Fibroblast of the conjunctiva (primary cell): ENCODE measurements at regions not wholly inside any gene's neighbourhood (a gene's known extent, or its start where the extent isn't known, plus 50 kb on each side); places are given as distances from the start of the nearest gene placed in this dataset.
"Not testable (repeated sequence)": the region's sequence is repeated elsewhere in the genome, so short reads cannot be mapped to it uniquely, and the experiment has no call there.

ENCODE experiments used
- DNase-seq: peaks from one replicate; pipeline ENCODE4 v3.0.0-alpha.2; 2010; ENCODE audit warnings: low read depth

DNA sequence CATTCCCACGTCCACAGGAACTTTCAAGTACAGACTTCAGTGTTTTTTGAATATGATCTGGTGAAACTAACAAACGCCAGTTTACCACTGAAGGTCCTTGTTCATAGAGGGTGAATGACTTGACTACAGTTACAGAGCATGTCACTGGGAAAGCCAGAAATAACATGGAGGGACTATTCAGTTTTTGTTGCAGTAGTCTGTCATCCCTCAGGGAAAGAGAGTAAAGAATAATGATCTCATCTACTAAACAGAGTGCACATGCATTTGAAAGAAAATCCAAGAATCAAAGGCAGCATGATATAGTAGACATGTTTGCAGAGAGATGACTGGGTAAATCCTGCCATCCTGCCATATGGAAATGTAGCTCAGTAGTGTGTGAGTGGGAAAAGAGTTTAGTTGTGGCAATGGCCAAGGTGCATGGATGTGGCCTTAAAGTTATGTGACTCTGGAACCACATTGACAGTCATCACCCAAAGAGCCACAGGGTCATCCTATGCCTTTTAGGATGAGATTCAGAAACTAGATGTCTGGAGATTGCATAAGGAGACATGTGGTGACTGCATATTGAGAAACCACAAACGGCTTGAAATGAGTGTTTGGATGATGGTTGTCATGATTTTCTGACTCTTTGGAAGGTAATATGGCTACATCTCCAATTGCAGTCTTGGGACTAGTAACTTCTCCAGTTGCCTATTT is 125.3 kb upstream of the ZEB2 start:
- DNase-seq: no peak

DNA sequence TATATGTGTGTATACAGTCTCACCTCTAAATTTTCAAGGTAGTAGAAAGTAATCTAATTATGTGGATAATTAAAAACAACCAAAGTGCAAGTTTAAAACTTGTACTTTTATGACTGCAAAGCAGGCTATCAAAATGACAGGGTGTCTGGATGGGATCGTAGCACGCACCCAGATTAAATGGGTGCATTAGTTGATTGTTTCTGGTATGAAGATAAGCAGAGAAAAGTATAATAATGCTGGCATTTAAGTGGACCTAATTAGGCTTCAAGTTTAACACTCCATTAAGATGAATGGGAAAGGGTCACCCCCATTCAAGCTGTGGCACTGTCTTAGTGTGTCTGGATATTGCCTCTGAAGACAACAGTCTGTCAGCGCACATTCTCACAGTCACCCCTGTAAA is 124.6 kb upstream of the ZEB2 start:
- no peak for DNase-seq

DNA sequence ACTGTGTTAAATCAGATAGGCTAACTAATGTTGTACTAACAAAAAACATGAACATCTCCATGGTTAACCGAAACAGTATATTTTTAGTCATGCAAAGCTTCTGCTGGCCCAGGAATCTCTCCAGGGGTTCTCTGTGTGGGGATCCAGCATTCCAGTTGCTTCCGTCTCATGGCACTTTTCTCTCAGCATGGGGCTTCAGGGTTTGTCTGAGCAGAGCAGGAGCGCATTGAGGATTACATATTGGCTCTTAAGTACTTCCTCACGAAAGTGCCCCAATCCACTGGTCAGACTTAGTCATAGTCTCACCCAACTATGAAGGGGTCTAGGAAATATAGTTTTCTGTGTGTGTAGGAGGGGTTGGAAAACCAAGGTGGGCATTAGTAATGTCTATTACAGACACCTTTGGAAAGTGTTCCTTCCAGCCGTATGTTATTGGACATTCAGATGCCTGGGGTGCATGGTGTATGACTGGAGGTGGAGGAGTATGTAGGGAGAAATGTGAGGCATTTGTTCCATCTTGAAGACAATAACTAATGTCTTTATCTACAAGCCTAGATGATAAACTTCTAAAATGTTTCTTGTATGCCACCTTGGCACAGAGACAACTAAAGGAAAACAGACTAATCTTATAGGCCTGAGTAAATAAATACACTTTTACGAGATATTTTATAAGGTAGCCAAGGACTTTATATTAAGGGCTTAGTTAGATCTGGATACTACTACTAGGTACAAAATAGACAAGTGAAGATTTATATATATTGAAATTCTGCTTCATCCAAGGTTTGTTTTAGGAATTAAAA is 123.8 kb upstream of the ZEB2 start:
- no peak for DNase-seq

GRCh38 chr2:144642856-144643255 is 122.9 kb upstream of the ZEB2 start:
- no peak for DNase-seq

DNA sequence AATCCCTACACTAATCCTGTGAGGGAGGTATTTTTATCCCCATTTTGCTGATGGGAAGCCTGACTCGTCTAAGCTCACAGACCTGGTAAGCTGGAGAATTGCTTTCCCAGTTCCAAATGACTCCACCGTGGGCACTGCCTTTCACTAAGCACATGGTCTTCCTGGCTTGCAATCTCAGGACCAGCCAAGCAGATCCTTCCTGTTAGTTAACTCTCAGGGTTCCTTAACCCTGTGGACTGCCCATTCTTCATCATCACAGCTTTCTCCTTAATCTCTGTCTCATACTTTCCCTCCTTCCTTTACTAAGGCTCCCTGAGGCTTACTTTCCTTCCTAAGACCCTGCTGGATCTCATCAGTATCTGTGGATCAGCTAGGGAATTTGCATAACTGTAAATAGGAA is 122.2 kb upstream of the ZEB2 start:
- DNase-seq: no peak

- not testable (repeated sequence) for DNase-seq
Observed at GRCh38 chr2:144638250-144638649, 118.3 kb upstream of the ZEB2 start.

GRCh38 chr2:144636860-144637259 is 116.9 kb upstream of the ZEB2 start:
- DNase-seq: not testable (repeated sequence)

DNA sequence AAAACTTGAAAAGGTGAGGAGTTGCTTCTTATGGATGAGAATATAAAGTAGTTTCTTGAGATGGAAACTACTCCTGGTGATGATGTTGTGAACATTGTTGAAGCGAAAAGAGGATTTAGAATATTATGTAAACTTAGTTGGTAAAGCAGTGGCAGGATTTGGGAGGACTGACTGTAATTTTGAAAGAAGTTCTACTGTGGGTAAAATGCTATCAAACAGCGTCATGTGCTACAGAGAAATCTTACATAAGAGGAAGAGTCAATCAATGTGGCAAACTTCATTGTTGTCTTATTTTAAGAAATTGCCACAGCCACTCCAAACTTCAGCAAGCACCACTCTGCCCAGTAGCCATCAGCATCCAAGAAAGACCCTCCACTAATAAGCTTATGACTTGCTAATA is 112.9 kb upstream of the ZEB2 start:
- no peak for DNase-seq

DNA sequence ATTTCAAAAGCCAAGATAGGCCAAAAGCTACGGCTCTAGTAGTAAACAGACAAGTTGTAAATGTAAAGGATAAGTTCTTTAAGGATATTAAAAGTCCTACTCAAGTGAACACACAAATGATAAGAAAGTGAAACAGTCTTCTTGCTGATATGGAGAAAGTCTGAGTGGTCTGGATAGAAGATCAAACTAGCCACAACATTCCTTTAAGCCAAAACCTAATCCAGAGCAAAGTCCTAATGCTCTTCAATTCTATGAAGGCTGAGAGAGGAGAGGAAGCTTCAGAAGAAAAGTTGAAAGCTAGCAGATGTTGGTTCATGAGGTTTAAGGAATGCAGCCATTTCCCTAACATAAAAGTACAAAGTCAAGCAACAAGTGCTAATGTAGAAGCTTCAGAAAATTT is 111.7 kb upstream of the ZEB2 start:
- DNase-seq: no peak

GRCh38 chr2:144630459-144631215 is 110.7 kb upstream of the ZEB2 start:
- DNase-seq: no peak

DNA sequence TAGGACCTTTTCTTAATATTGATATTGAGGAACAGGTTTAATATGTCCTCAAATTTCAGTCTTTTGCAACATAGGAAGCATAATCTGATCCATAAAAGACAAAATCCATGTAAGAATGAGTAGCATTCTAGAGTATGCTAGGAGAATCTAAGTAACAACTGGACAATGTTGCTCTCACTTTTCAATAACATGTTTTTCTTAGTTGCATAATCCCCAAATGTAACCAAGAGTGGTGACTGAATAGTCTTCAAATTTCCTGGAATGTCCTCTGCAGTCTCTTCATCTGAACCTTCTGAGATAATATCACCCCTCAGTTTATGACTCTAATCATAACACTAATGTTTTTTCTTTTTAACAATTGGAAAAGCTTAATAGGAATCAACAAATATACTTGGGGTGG is 110.0 kb upstream of the ZEB2 start:
- DNase-seq: no peak

GRCh38 chr2:144628566-144628965 is 108.6 kb upstream of the ZEB2 start:
- DNase-seq: no peak

GRCh38 chr2:144625626-144626025 is 105.7 kb upstream of the ZEB2 start:
- no peak for DNase-seq

DNA sequence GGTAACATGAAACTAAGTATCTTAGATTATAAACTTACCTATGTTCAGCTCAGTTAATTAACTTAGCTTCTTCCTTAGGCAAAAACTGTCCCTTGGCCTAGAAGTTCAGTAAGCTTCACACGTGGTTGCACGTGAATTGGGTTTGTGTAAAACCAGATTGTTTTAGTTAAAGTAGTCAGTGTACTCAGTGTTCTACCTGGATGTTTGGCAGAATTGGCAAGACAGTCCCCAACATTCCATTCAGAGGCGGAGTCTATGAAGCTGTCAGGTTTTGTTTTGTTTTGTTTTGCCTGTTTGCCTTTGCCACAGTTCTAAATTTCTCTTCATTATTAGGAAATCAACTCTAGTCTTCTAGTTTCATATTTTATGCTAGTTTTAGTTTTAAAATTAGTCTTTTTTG is 105.3 kb upstream of the ZEB2 start:
- no peak for DNase-seq

DNA sequence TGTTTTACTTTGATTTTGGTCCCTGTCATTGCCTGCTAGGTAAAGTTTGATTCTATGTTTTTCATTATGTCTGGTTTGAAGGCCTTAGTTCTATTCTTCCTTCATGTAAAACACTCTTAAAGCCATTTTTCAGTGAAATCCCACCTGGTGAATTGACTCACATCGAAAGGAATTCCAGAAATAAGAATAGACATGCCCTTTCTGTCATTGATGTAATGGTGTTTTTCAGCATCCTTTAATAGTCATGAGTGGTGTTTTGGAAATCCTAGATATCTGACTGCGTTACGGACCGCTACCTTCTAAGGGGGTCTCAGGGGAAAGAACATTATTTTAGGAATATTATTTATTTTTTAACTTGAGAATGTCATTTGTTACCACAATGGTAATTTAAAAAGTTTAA is 104.5 kb upstream of the ZEB2 start:
- DNase-seq: no peak

GRCh38 chr2:144622373-144622772 is 102.5 kb upstream of the ZEB2 start:
- not testable (repeated sequence) for DNase-seq

- no peak for DNase-seq
Observed at GRCh38 chr2:144621266-144621665, 101.3 kb upstream of the ZEB2 start.

GRCh38 chr2:144619760-144620159 is 99.8 kb upstream of the ZEB2 start:
- DNase-seq: no peak

DNA sequence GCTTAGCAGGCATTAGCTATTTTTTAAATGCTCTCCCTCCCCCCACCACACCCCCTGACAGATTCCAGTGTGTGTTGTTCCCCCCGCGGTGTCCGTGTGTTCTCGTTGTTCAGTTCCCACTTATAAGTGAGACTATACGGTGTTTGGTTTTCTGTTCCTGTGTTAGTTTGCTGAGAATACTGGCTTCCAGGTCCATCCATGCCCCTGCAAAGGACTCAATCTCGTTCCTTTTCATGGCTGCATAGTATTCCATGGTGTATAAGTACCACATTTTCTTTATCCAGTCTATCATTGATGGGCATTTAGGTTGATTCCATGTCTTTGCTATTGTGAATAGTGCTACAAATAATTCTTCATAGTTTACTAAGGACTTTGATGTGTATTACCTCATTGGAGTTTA is 97.3 kb upstream of the ZEB2 start:
- DNase-seq: not testable (repeated sequence)

DNA sequence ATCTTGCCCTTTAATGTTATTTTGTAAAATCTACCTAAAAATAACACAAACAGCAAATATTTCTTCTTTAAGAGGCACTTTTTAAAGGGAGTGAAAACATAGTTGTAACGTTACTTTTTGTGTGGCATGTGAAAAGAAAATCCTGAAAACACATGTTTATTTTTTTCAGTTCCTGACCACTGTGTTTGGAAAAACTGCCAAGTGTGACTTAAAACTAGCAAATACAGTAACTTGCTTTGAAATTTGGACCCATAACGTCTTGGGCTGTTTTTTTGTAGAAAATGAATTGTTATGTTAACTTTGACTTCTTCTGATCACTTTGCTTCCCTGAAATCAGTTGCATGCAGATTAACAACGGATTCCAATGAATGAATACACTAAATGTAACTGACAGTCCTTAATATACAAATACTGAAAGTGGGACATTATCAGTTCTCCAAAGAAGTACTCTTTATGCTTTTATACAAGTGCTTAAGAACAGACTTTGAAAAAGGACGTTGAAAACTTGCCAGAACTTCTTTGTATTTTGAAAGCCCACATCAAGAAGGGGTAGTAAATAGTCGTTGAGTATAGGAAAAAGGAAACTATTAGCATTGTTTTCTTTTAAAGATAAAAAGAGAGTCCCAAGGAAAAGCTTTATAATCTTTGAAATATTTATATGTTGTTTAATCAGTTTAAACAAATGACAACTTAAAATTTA is 96.1 kb upstream of the ZEB2 start:
- no peak for DNase-seq

- peak; percentile 59 for DNase-seq
Observed at GRCh38 chr2:144607891-144608521, 88.1 kb upstream of the ZEB2 start.

GRCh38 chr2:144607099-144607498 is 87.2 kb upstream of the ZEB2 start:
- no peak for DNase-seq
